IMR-90 (cell line): ENCODE measurements at regions not wholly inside any gene's neighbourhood (a gene's known extent, or its start where the extent isn't known, plus 50 kb on each side); places are given as distances from the start of the nearest gene placed in this dataset.

Experiments used
- ATAC-seq: fragments of 200-7000 bp; cut with Tn5 transposase; 2 replicates; pipeline ENCODE4 v1.9.1; 2020; ENCODE audit warnings: low read depth, mild to moderate bottlenecking, moderate library complexity
- BruUV-seq: library from RNA; stranded (reverse); fragments of 400-500 nt; replicated peaks from 2 replicates; lab custom pipeline; 2021; lab: Mats Ljungman, UMichigan
- CTCF ChIA-PET: fragments of 300-600 bp; formaldehyde crosslinking; extraction: SDS; loops from one replicate; lab custom pipeline; 2021; ENCODE audit warnings: antibody characterized with exemption; lab: Yijun Ruan, JAX
- POLR2A ChIA-PET: fragments of 300-600 bp; sonication (Branson Sonifier 250); formaldehyde crosslinking; loops from one replicate; lab custom pipeline; 2022; ENCODE audit warnings: antibody characterized with exemption; ENCODE audit not compliant: unreplicated experiment; lab: Charles Lee
- DNase-seq: peaks from one replicate; pipeline ENCODE4 v3.0.0; 2013
- H2AFZ ChIP-seq: replicated peaks from 2 replicates; pipeline ENCODE3; 2013; ENCODE audit warnings: low read length, mild to moderate bottlenecking; ENCODE audit not compliant: poor library complexity
- H2AK5ac ChIP-seq: 2 replicates; pipeline ENCODE4 v1.6.1; 2013; ENCODE audit warnings: low read depth, low read length, inconsistent platforms
- H2AK9ac ChIP-seq: replicated peaks from 2 replicates; pipeline ENCODE3; 2013; ENCODE audit warnings: mild to moderate bottlenecking, low read depth, low read length, moderate library complexity; ENCODE audit not compliant: poor library complexity
- H2BK120ac ChIP-seq: 2 replicates; pipeline ENCODE4 v1.6.1; 2013; ENCODE audit warnings: low read depth, low read length, inconsistent platforms
- H2BK15ac ChIP-seq: 3 replicates; pipeline ENCODE4 v1.6.1; 2013; ENCODE audit warnings: low read depth, low read length, inconsistent platforms
- H2BK20ac ChIP-seq: 2 replicates; pipeline ENCODE4 v1.6.1; 2013; ENCODE audit warnings: low read depth, mild to moderate bottlenecking, inconsistent platforms, low read length, moderate library complexity
- H2BK5ac ChIP-seq: 2 replicates; pipeline ENCODE4 v1.6.1; 2013; ENCODE audit warnings: mild to moderate bottlenecking, low read depth, low read length, inconsistent platforms; ENCODE audit not compliant: poor library complexity, severe bottlenecking
- H3K14ac ChIP-seq: replicated peaks from 2 replicates; pipeline ENCODE4 v1.6.1; 2013; ENCODE audit warnings: low read depth, low read length, inconsistent platforms
- H3K18ac ChIP-seq: 2 replicates; pipeline ENCODE4 v1.6.1; 2013; ENCODE audit warnings: low read depth, low read length, control low read depth
- H3K23ac ChIP-seq: 2 replicates; pipeline ENCODE4 v1.6.1; 2013; ENCODE audit warnings: low read depth, low read length, inconsistent platforms
- H3K27ac ChIP-seq: 2 replicates; pipeline ENCODE4 v1.5.1; 2013; ENCODE audit warnings: mild to moderate bottlenecking, control low read depth, low read length; ENCODE audit not compliant: insufficient read depth
- H3K27me3 ChIP-seq: 2 replicates; pipeline ENCODE4 v1.6.1; 2013; ENCODE audit warnings: low read length; ENCODE audit not compliant: control insufficient read depth, insufficient read depth
- H3K36me3 ChIP-seq: 2 replicates; pipeline ENCODE4 v1.6.1; 2013; ENCODE audit warnings: low read length, mixed read lengths; ENCODE audit not compliant: control insufficient read depth, insufficient read depth
- H3K4ac ChIP-seq: 2 replicates; pipeline ENCODE4 v1.6.1; 2013; ENCODE audit warnings: low read depth, low read length, inconsistent platforms
- H3K4me1 ChIP-seq: 2 replicates; pipeline ENCODE4 v1.6.1; 2013; ENCODE audit warnings: low read length, mixed read lengths; ENCODE audit not compliant: control insufficient read depth, insufficient read depth
- H3K4me2 ChIP-seq: 2 replicates; pipeline ENCODE4 v1.6.1; 2013; ENCODE audit warnings: low read depth, mild to moderate bottlenecking, control low read depth, low read length, moderate library complexity
- H3K4me3 ChIP-seq: 2 replicates; pipeline ENCODE4 v1.5.1; 2013; ENCODE audit warnings: low read depth, mild to moderate bottlenecking, control low read depth, low read length, moderate library complexity; ENCODE audit not compliant: insufficient read depth
- H3K56ac ChIP-seq: 2 replicates; pipeline ENCODE4 v1.6.1; 2013; ENCODE audit warnings: low read length, inconsistent platforms; ENCODE audit not compliant: insufficient read depth; ENCODE audit errors: extremely low read depth
- H3K79me1 ChIP-seq, 2 experiments: 2 replicates each; pipeline ENCODE4 v1.6.1; 2013; ENCODE audit warnings: low read length in 2 of 2, inconsistent platforms in 1 of 2, low read depth in 1 of 2
- H3K9ac ChIP-seq: 2 replicates; pipeline ENCODE4 v1.6.1; 2013; ENCODE audit warnings: low read depth, low read length, control low read depth
- H3K9me1 ChIP-seq: 2 replicates; pipeline ENCODE4 v1.6.1; 2013; ENCODE audit warnings: low read length, inconsistent platforms; ENCODE audit not compliant: insufficient read depth
- H3K9me3 ChIP-seq: 2 replicates; pipeline ENCODE4 v1.6.1; 2013; ENCODE audit warnings: low read length; ENCODE audit not compliant: control insufficient read depth, insufficient read depth
- H4K20me1 ChIP-seq: 2 replicates; pipeline ENCODE4 v1.6.1; 2013; ENCODE audit warnings: low read length, inconsistent platforms; ENCODE audit not compliant: insufficient read depth
- H4K5ac ChIP-seq: 2 replicates; pipeline ENCODE4 v1.6.1; 2013; ENCODE audit warnings: mild to moderate bottlenecking, low read depth, low read length, control low read depth
- H4K8ac ChIP-seq, 2 experiments: 2 replicates each; pipeline ENCODE4 v1.6.1; 2013; ENCODE audit warnings: low read depth in 2 of 2, low read length in 2 of 2, control low read depth in 1 of 2, inconsistent platforms in 1 of 2
- H4K91ac ChIP-seq: 2 replicates; pipeline ENCODE4 v1.6.1; 2013; ENCODE audit warnings: low read depth, low read length, inconsistent platforms; ENCODE audit not compliant: insufficient read depth
- BHLHE40 ChIP-seq: fragments of 150-350 bp; IDR thresholded peaks from 2 replicates; pipeline ENCODE4 v1.6.1; 2016; ENCODE audit warnings: mild to moderate bottlenecking, low read depth, low read length
- FOS ChIP-seq: fragments of 150-350 bp; IDR thresholded peaks from 2 replicates; pipeline ENCODE4 v1.6.1; 2016; ENCODE audit warnings: low read depth, low read length
- MAZ ChIP-seq: IDR thresholded peaks from 2 replicates; pipeline ENCODE4 v1.6.1; 2012; ENCODE audit warnings: low read depth, mild to moderate bottlenecking, low read length, improper control_type of control experiment, moderate library complexity, borderline replicate concordance
- RFX5 ChIP-seq: IDR thresholded peaks from 2 replicates; pipeline ENCODE4 v1.8.0; 2012; ENCODE audit warnings: low read depth, mild to moderate bottlenecking, low read length, moderate library complexity
- SMC3 ChIP-seq: fragments of 150-350 bp; IDR thresholded peaks from 2 replicates; pipeline ENCODE4 v1.6.1; 2016; ENCODE audit warnings: low read depth, mild to moderate bottlenecking, antibody characterized with exemption, low read length, moderate library complexity
- dilution Hi-C: fragments of 300-500 bp; cut with HindIII; formaldehyde crosslinking; loops from one replicate; pipeline ENCODE4 v1.14.3; 2018; ENCODE audit warnings: low sequenced_read_pairs; ENCODE audit not compliant: unreplicated experiment
- in situ Hi-C: fragments of 300-500 bp; cut with MboI; formaldehyde crosslinking; loops from 3 replicates; pipeline ENCODE4 v1.14.3; 2019; ENCODE audit warnings: low sequenced_read_pairs, inconsistent platforms, mixed read lengths
- intact Hi-C: fragments of 100-400 bp; cut with micrococcal nuclease; formaldehyde crosslinking; loops from 2 replicates; pipeline ENCODE4 v1.10.0; 2022

GRCh38 chr13:44688652-44689051, 112.5 kb upstream of the TSC22D1 start:
- no peaks in the 10 kb centered on the region for H3K36me3 ChIP-seq
- no peak overlapping the region for H4K5ac ChIP-seq
- H3K9me3 ChIP-seq = no peaks in the 10 kb centered on the region
- no peak overlapping the region for H3K4ac ChIP-seq
- no peak overlapping the region for H3K4me2 ChIP-seq
- ChIA-PET POLR2A (no interaction called here), CTCF (interaction anchor here (1.2 kb wide), 1 partner anchor 13 kb away, joined by 3 read pairs; no protein-coding TSS in a partner anchor)
- DNase-seq (no peak), ATAC-seq (no peak)
- in situ Hi-C loops (no loop called here), intact Hi-C loops (no loop called here), dilution Hi-C loops (no loop called here)
- H3K27ac ChIP-seq = no peak overlapping the region
- no peaks in the 10 kb centered on the region for H3K27me3 ChIP-seq
- H3K18ac ChIP-seq = no peak overlapping the region
- no peak overlapping the region for H3K9ac ChIP-seq
- no peak overlapping the region for H3K23ac ChIP-seq
- no peak overlapping the region for H2BK120ac ChIP-seq
- no peak overlapping the region for H2AFZ ChIP-seq
- H2BK20ac ChIP-seq = no peak overlapping the region
- no peak overlapping the region for H4K8ac ChIP-seq
- H3K9me1 ChIP-seq = no peaks in the 10 kb centered on the region
- H3K14ac ChIP-seq = no peak overlapping the region
- no peak overlapping the region for H3K4me3 ChIP-seq
- H3K79me1 ChIP-seq = no peaks in the 10 kb centered on the region
- H4K91ac ChIP-seq = no peak overlapping the region
- no peak overlapping the region for H2BK5ac ChIP-seq
- H2AK5ac ChIP-seq = no peak overlapping the region
- no TSS peak for BruUV-seq
- TF ChIP-seq FOS (no peak), BHLHE40 (no peak), RFX5 (no peak), SMC3 (no peak), MAZ (no peak)
- H2BK15ac ChIP-seq = no peak overlapping the region
- no peak overlapping the region for H2AK9ac ChIP-seq
- H4K20me1 ChIP-seq = no peaks in the 10 kb centered on the region
- H3K56ac ChIP-seq = no peak overlapping the region
- no peaks in the 10 kb centered on the region for H3K4me1 ChIP-seq
